ENCODE measurements at regions not wholly inside any gene's neighbourhood (a gene's known extent, or its start where the extent isn't known, plus 50 kb on each side); places are given as distances from the start of the nearest gene placed in this dataset.
"Not testable (repeated sequence)": the region's sequence is repeated elsewhere in the genome, so short reads cannot be mapped to it uniquely, and the experiment has no call there.

DNA sequence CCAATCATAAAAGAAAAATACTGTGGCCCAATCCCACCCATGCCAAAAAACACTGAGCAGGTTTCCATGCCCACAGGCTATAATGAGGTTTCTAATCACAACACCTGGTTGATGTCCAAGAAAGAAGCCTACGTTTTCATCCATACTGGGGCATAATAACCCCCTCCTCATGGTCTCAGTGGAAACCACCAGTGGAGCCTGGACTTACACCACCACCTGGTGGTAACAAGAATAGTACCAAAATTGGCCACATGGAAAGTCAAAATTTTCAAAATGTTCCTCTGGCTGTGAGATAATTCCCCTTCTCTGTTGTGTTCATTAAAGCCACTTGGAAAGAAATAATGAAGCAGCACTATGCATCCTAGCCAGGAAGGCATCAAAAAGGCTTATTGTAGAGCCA lies 687.3 kb upstream of the ST8SIA4 start:
- peaks cover 5% of the 10 kb centered on the region for H3K9me3 Mint-ChIP-seq
- ATAC-seq (ENCODE audit: low read depth) (no peak), DNase-seq (ENCODE audit: low spot score in 2 of 2) (no peak)
- no peak overlapping the region for H3K27ac Mint-ChIP-seq
- H3K27me3 Mint-ChIP-seq, result no peaks in the 10 kb centered on the region
- no peaks in the 10 kb centered on the region for H3K4me1 Mint-ChIP-seq
- no peak overlapping the region for H3K4me3 Mint-ChIP-seq
- H3K36me3 Mint-ChIP-seq, result no peaks in the 10 kb centered on the region

DNA sequence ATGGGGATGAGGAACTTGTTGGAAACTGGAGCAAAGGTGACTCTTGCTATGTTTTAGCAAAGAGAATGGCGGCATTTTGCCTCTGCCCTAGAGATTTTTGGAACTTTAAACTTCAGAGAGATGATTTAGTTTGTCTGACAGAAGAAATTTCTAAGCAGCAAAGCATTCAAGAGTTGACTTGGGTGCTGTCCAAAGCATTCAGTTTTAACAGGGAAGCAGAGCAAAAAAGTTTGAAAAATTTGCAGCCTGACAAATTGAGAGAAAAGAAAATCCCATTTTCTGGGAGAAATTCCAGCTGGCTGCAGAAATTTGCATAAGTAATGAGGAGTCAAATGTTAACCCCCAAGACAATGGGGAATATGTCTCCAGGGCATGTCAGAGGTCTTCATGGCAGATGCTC lies 682.3 kb upstream of the ST8SIA4 start:
- no peak for DNase-seq (ENCODE audit: low spot score in 2 of 2)
- no peaks in the 10 kb centered on the region for H3K4me1 Mint-ChIP-seq
- no peaks in the 10 kb centered on the region for H3K36me3 Mint-ChIP-seq
- no peak overlapping the region for H3K4me3 Mint-ChIP-seq
- no peaks in the 10 kb centered on the region for H3K9me3 Mint-ChIP-seq
- no peaks in the 10 kb centered on the region for H3K27me3 Mint-ChIP-seq
- H3K27ac Mint-ChIP-seq, result no peak overlapping the region
- no peak for ATAC-seq (ENCODE audit: low read depth)

DNA sequence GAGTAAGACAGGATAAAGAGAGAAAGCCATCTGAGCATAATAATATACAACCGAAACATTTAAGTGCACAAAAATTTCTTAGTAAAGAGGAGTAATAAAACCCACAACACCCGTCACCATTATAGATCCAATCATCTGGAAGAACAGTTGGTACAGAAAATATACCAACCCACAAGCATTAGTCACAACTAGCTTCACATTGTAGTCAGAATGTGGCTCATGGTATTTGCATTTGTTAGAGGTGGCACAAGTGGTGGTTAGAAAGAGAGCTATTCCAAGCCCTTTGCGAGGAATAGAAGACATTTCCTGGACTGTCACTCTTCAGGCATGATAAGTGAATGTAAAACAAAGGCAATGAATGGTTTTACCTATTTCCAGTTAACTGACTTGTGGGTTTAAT lies 677.5 kb upstream of the ST8SIA4 start:
- no peak overlapping the region for H3K27ac Mint-ChIP-seq
- H3K9me3 Mint-ChIP-seq, result peaks cover 1% of the 10 kb centered on the region
- DNase-seq (ENCODE audit: low spot score in 2 of 2), result no peak
- H3K4me3 Mint-ChIP-seq, result no peak overlapping the region
- no peaks in the 10 kb centered on the region for H3K36me3 Mint-ChIP-seq
- no peak for ATAC-seq (ENCODE audit: low read depth)
- H3K27me3 Mint-ChIP-seq, result no peaks in the 10 kb centered on the region
- no peaks in the 10 kb centered on the region for H3K4me1 Mint-ChIP-seq

GRCh38 chr5:101574017-101574416 lies 670.9 kb upstream of the ST8SIA4 start:
- H3K4me1 Mint-ChIP-seq, result no peaks in the 10 kb centered on the region
- no peak overlapping the region for H3K4me3 Mint-ChIP-seq
- no peak for DNase-seq (ENCODE audit: low spot score in 2 of 2)
- H3K36me3 Mint-ChIP-seq, result no peaks in the 10 kb centered on the region
- no peak for ATAC-seq (ENCODE audit: low read depth)
- peaks cover 1% of the 10 kb centered on the region for H3K9me3 Mint-ChIP-seq
- H3K27me3 Mint-ChIP-seq, result no peaks in the 10 kb centered on the region
- H3K27ac Mint-ChIP-seq, result no peak overlapping the region

- Mint-ChIP-seq H3K4me1 (no peaks in the 10 kb centered on the region), H3K27me3 (no peaks in the 10 kb centered on the region), H3K27ac (no peak overlapping the region), H3K36me3 (no peaks in the 10 kb centered on the region), H3K4me3 (no peak overlapping the region), H3K9me3 (peaks cover 8% of the 10 kb centered on the region)
- ATAC-seq (ENCODE audit: low read depth) (no peak), DNase-seq (ENCODE audit: low spot score in 2 of 2) (no peak)
These were observed 657.9 kb upstream of the ST8SIA4 start for GRCh38 chr5:101561018-101561417.

- Mint-ChIP-seq H3K27me3 (no peaks in the 10 kb centered on the region), H3K27ac (no peak overlapping the region), H3K4me3 (no peak overlapping the region), H3K36me3 (no peaks in the 10 kb centered on the region), H3K9me3 (no peaks in the 10 kb centered on the region), H3K4me1 (no peaks in the 10 kb centered on the region)
- no peak for ATAC-seq (ENCODE audit: low read depth)
- no peak for DNase-seq (ENCODE audit: low spot score in 2 of 2)
These were observed 640.7 kb upstream of the ST8SIA4 start for GRCh38 chr5:101543780-101544179.

- no peaks in the 10 kb centered on the region for H3K36me3 Mint-ChIP-seq
These were observed 636.2 kb upstream of the ST8SIA4 start for GRCh38 chr5:101539315-101539714.

GRCh38 chr5:101535626-101536025 lies 632.5 kb upstream of the ST8SIA4 start:
- peaks cover 1% of the 10 kb centered on the region for H3K9me3 Mint-ChIP-seq
- H3K27me3 Mint-ChIP-seq, result no peaks in the 10 kb centered on the region
- H3K4me3 Mint-ChIP-seq, result no peak overlapping the region
- ATAC-seq (ENCODE audit: low read depth), result no peak
- H3K36me3 Mint-ChIP-seq, result no peaks in the 10 kb centered on the region
- H3K4me1 Mint-ChIP-seq, result no peaks in the 10 kb centered on the region
- no peak overlapping the region for H3K27ac Mint-ChIP-seq
- no peak for DNase-seq (ENCODE audit: low spot score in 2 of 2)

More at GRCh38 chr5:101539315-101539714, 636.2 kb upstream of the ST8SIA4 start:
- ATAC-seq (ENCODE audit: low read depth) (no peak), DNase-seq (ENCODE audit: low spot score in 2 of 2) (no peak)
- Mint-ChIP-seq H3K4me3 (no peak overlapping the region), H3K4me1 (no peaks in the 10 kb centered on the region), H3K27ac (no peak overlapping the region), H3K9me3 (no peaks in the 10 kb centered on the region), H3K27me3 (no peaks in the 10 kb centered on the region)

- peaks cover 1% of the 10 kb centered on the region for H3K9me3 Mint-ChIP-seq
- DNase-seq (ENCODE audit: low spot score in 2 of 2) (no peak), ATAC-seq (ENCODE audit: low read depth) (no peak)
- H3K27me3 Mint-ChIP-seq, result no peaks in the 10 kb centered on the region
- H3K36me3 Mint-ChIP-seq, result no peaks in the 10 kb centered on the region
- no peak overlapping the region for H3K4me3 Mint-ChIP-seq
- H3K4me1 Mint-ChIP-seq, result no peaks in the 10 kb centered on the region
- no peak overlapping the region for H3K27ac Mint-ChIP-seq
These were observed 631.5 kb upstream of the ST8SIA4 start for GRCh38 chr5:101534491-101535110.

- Mint-ChIP-seq H3K27ac (no peak overlapping the region), H3K9me3 (peaks cover 1% of the 10 kb centered on the region), H3K36me3 (no peaks in the 10 kb centered on the region), H3K4me1 (no peaks in the 10 kb centered on the region), H3K27me3 (no peaks in the 10 kb centered on the region), H3K4me3 (no peak overlapping the region)
- ATAC-seq (ENCODE audit: low read depth), result no peak
- DNase-seq (ENCODE audit: low spot score in 2 of 2), result no peak
These were observed 629.3 kb upstream of the ST8SIA4 start for GRCh38 chr5:101532430-101532829.

DNA sequence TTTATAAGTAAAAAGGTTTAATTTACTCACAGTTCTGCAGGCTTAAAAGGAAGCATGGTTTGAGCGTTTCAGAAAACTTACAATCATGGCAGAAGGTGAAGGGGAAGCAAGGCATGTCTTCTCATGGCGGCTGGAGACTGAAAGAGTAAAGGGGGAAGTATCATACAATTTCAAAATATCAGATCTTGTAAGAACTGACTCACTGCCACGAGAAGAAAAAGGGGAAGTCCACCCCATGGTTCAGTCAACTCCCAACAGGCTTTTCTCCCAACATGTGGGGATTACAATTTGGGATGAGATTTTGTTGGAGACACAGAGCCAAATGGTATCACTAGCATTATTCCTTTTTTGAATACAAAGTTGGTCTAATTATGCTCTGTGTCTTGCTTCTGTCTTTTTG lies 627.9 kb upstream of the ST8SIA4 start:
- no peak for DNase-seq (ENCODE audit: low spot score in 2 of 2)
- Mint-ChIP-seq H3K27ac (no peak overlapping the region), H3K9me3 (peaks cover 1% of the 10 kb centered on the region), H3K4me1 (no peaks in the 10 kb centered on the region), H3K4me3 (no peak overlapping the region), H3K36me3 (no peaks in the 10 kb centered on the region), H3K27me3 (no peaks in the 10 kb centered on the region)
- no peak for ATAC-seq (ENCODE audit: low read depth)

DNA sequence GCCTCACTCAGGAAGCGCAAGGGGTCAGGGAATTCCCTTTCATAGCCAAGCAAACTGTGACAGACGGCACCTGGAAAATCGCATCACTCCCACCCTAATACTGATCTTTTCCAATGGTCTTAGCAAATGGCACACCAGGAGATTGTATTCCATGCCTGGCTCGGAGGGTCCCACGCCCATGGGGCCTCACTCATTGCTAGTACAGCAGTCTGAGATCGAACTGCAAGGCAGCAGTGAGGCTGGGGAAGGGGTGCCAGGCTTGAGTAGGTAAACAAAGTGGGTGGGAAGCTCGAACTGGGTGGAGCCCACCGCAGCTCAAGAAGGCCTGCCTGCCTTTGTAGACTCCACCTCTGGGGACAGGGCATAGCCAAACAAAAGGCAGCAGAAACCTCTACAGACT lies 626.0 kb upstream of the ST8SIA4 start:
- not testable (repeated sequence) for H3K4me3 Mint-ChIP-seq; H3K36me3 Mint-ChIP-seq; H3K4me1 Mint-ChIP-seq; DNase-seq (ENCODE audit: low spot score in 2 of 2); H3K27me3 Mint-ChIP-seq; ATAC-seq (ENCODE audit: low read depth); H3K9me3 Mint-ChIP-seq; H3K27ac Mint-ChIP-seq

- Mint-ChIP-seq H3K36me3 (no peaks in the 10 kb centered on the region), H3K27me3 (no peaks in the 10 kb centered on the region), H3K9me3 (peaks cover 6% of the 10 kb centered on the region), H3K4me3 (no peak overlapping the region), H3K4me1 (no peaks in the 10 kb centered on the region), H3K27ac (no peak overlapping the region)
- no peak for DNase-seq (ENCODE audit: low spot score in 2 of 2)
- ATAC-seq (ENCODE audit: low read depth), result no peak
These were observed 617.3 kb upstream of the ST8SIA4 start for GRCh38 chr5:101520417-101520816.

GRCh38 chr5:101517795-101518194 lies 614.7 kb upstream of the ST8SIA4 start:
- ATAC-seq (ENCODE audit: low read depth) (no peak), DNase-seq (ENCODE audit: low spot score in 2 of 2) (no peak)
- Mint-ChIP-seq H3K4me1 (no peaks in the 10 kb centered on the region), H3K36me3 (no peaks in the 10 kb centered on the region), H3K4me3 (no peak overlapping the region), H3K27me3 (no peaks in the 10 kb centered on the region), H3K27ac (no peak overlapping the region), H3K9me3 (peaks cover 6% of the 10 kb centered on the region)

DNA sequence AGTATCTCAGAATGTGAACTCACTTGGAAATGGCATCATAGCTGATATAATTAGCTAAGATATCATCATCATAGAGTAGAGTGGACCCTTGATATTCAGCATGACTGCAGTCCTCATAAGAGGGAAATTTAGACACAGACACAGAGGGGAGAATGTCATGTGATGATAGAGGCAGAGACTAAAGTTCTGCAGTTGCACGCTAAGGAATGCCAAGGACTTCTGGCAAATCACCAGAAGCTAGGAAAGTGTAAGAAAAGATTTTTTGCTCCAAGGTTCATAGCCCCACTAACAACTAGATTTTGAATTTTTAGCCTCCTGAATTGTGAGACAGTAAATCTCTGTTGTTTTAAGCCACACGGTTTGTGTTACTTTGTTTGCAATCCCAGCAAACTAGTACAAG lies 612.6 kb upstream of the ST8SIA4 start:
- Mint-ChIP-seq H3K27me3 (no peaks in the 10 kb centered on the region), H3K36me3 (no peaks in the 10 kb centered on the region), H3K9me3 (peaks cover 6% of the 10 kb centered on the region), H3K27ac (no peak overlapping the region), H3K4me3 (no peak overlapping the region), H3K4me1 (no peaks in the 10 kb centered on the region)
- ATAC-seq (ENCODE audit: low read depth) (no peak), DNase-seq (ENCODE audit: low spot score in 2 of 2) (no peak)

Measured in memory B cell (primary cell).